NCI-H526 (cell line): ENCODE measurements at regions not wholly inside any gene's neighbourhood (a gene's known extent, or its start where the extent isn't known, plus 50 kb on each side); places are given as distances from the start of the nearest gene placed in this dataset.

ENCODE experiments used
- DNase-seq, 2 experiments: peaks; one replicate each; lab custom pipeline; 2025; lab: John Stamatoyannopoulos, UW

DNA sequence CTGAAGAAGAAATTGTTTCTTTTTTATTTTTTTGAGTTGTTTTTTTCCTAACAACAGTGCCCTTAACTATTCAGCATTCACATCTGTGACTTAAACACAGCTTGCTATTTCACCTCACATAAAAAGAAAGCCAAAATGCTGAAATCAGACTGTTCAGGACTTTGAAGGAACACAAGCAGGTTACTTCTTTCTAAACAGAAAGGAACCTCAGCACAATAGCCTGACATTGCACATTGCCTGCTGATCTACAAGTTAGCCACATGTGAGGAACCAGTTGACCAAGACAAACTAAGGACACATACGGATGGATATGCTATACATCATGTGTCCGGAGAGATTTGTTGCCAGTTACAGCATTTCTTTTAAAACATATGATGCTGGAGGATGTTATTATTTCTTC, 331.1 kb downstream of the FSIP2 start:
- DNase-seq = no peak

GRCh38 chr2:186085226-186085625, 346.6 kb downstream of the FSIP2 start:
- no peak for DNase-seq

DNA sequence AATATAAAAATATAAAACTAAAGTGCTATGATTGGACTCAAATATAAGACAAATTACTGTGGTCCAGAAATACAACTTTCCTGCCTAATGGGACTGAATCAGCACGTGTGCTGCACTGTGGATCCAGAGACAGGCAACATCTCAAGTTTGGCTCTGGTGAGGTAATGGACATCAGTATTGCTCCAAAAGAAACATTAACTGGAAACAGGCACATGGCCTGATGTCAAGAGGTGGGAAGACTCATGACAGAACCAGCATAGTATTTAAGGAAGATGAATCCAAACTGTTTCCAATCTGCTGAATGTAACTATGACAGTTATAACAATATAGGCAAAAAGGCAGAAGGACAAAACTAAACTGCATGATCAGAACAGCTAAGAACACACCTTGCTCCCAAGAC, 354.6 kb downstream of the FSIP2 start:
- no peak for DNase-seq

DNA sequence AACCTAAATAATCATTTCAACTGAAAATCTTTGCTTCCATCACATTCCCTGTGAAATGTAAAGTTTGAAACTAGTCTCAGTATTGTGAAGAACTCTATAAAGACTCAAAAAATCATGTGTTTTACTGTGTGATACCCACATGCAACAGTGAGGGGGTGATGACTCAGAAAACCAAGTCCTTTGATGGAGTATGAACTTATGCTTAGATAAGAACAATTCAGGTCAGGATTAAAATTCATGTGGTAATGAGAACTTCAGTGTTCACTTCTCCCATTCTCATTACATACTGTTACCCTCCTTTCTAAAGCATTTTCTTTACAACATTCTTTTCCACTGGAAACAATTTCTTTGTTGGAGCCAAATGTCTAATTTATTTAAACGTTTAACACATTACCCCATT, 360.2 kb downstream of the FSIP2 start:
- DNase-seq = no peak

- no peak for DNase-seq
Measured at GRCh38 chr2:186099826-186100225, 361.2 kb downstream of the FSIP2 start.

GRCh38 chr2:186100636-186101035, 362.0 kb downstream of the FSIP2 start:
- DNase-seq = no peak

DNA sequence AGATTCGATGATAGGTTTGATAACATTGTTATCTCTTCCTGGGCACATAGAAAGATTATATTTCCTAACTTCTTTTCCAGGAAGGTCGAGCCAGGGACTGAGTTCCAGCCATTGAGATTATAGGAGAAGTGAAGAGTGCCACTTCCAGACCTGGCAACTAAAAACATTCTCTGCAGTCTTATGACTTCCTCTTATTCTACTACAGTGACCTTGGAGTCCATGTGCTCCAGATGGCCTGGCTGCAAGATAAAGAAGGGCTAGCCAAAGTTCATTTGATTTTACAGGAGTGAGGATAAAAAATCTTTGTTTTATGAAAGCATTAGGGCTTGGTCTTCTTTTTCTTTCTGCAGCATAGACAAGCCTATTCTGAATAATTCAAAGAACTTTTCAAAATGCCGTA, 363.0 kb downstream of the FSIP2 start:
- no peak for DNase-seq

DNA sequence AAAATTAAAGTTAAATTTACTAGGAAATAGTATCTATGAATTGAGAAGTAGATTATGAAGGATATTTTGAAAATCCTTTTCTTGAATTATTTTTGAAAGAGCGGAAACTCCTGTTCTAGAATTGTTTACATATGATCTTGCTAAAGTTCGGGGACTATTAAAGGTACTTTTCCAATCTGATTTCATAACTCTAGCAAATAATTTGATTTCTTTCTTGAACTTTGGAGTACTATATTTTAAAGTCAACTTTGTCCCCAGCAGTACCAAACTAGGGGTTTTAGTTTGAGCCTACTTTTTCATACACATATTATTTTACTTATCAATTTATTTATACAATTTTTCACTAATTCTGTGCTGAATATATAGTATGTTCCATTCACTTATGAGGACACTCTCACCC, 364.7 kb downstream of the FSIP2 start:
- DNase-seq = no peak

DNA sequence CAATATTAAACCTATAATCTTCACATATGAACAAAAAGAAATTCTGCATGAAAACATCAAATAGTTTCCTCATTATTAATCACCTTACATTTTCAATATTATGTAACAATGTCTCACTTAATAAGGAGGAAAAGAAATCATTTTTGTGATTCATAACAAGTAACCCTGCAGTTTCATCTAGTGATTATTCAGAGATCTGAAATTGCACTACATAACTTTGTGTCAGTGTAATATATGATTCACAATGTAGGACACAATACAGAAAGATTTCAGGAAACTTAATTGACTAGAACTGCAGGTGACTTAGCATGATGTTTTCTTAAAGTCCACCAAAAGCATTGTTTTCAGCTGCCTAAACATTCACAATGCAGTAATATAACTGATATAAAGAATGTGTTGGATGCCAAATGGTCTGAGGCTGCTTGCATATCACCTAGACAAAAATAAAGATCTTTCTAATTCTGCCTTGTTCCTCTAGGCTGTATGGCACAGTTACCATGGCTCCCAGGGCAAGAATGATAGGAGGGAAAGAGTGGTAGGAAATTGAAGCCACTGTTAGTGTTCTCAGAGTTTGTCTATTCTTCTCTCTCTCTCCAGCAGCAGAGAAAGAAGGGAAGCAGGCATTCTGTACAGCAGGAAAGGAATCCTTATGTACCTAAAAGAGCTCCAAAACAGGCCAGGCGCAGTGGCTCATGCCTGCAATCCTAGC, 366.6 kb downstream of the FSIP2 start:
- no peak for DNase-seq

GRCh38 chr2:186108470-186108869, 369.9 kb downstream of the FSIP2 start:
- DNase-seq = no peak

DNA sequence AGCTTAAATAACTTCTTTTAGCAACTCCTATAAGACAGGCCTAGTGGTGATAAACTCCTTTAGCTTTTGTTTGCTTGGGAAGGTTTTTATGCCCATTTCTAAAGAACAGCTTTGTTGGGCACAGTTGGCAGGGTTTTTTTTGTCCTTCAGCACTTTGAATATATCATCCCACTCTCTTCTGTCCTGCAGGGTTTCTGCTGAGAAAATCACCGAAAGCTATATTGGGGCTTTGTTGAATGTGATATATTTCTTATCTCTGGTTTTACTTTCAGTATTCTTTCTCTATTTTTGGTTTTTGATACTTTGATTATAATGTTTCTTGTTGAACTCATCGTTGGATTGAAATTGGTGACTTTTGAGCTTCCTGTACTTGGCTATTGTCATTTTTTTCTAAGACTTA, 372.8 kb upstream of the ZC3H15 start:
- DNase-seq = no peak

DNA sequence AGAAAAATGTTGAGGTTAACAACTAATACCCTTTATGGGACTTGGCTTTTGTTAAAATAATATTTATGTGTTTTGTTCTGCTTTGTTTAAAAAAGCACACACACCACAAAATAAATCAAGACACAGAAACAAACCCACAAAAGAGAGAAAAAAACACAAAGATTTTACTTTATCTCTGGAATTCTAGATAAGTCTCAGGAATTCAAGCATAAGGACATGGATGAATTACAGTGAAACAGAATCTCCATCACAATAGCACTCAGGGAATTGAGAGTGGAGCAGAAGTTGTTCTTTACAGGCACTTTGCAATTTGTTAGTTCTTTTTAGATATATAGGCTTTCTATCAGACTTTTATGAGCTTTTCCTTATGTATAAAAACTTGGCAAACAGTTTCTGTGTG, 360.9 kb upstream of the ZC3H15 start:
- DNase-seq = no peak

DNA sequence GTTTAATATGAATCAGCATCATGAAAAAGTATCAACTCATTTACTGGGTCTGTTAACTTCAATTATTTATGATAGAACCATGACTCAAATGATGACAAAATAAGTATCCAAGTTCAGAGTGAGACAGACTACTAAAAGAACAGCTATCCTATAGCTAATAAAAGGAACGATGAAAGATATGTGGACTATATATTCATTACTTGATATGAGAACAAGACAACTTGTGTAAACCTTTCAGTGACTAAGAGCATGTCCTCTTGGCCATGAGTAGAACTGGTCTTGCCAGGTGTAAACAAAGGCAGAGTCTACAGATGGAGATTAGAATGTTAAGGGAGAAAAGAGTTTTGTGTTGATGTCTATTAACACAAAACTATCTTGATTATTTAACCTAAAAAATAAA, 360.4 kb upstream of the ZC3H15 start:
- no peak for DNase-seq

DNA sequence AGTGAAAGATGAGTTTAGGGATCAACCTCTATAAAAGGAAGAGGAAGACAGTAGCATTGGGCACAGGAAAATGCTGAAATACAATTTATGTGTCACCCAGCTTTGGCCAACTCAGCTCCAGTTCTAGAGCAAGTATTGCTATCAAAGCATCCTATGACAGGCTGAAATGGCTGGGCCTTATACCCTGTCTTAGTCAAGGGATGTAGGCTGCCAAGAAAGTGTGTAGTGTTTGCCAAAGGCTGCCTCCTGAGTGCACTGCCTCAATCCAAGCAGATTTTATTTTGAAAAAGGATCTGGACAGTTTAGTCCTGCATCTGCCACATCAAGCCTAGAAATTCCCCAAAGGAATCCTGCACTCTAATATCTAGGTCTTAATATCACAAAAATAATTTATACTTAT, 359.9 kb upstream of the ZC3H15 start:
- no peak for DNase-seq

DNA sequence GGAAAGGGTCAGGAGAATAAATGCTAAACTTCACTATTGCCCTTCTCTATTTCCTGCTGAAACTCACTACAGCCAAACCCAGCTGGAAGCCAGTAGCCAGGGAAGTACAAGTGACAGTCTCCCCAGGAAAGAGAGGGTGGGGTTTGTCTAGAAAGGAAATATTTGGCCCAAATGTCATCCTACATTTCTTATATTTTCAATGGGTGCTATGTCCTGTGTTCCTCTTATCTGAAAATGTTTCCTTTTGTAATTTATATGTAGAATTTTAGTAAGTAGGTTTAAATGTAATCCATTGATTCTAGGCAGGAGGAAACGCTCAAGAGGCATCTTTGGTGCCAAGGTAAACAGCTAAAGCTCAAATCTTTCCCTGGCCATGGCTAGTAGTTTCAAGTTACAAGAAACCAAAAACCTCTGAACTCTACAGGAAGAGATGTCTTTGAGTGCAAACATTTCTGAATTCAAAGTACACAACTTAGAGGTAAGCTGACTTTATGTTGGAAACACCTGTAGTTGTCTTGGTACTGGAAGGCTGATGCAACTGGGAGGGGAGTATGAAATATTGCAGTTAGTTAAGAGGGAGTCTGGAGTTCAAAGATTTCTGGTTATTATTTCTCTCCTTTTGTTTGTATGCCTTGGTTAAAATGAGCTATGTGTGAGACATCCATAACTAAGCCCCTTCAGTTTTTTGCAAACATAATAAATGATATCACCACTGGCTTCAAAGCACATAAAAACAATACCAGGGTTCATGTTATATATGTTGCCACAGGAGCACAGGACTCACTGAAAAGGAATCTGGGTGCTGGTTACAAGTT, 356.1 kb upstream of the ZC3H15 start:
- no peak for DNase-seq

GRCh38 chr2:186130748-186131641, 355.1 kb upstream of the ZC3H15 start:
- DNase-seq = no peak

DNA sequence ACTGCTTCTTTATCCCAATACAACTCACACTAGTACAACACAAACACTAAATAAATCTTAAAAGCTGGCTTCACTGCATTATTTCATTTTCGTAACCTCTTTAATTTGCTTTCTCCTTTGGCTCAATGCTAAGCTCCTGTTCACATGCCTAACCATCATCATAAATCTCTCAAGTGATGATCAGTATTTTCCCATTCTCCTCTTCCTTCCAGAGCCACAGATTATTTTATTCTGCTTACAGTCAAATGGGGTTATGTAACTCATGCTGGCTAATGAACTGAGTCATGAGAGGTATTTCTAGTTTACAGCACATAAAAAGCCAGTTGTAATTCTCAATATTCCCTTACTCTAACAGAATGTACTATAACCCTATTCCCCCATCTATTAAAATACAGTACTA, 350.4 kb upstream of the ZC3H15 start:
- DNase-seq = no peak

DNA sequence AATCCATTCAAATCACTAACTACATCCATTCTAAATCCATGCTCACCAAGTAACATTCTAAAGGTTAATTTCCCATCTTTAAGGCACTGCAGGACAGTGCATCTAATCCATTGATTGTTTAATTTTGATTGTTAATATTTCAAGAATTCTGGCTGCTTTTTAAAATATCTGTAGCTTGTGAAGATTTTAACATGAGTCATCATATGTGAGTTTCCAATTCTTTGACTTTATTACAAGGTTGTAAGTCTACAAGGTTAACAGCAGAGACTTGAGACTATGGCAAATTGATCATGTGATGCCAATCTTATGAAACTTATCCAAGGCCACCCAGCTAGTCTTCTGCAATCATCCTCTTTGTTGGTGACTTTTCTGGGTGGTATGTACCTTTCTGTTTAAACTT, 349.2 kb upstream of the ZC3H15 start:
- DNase-seq = no peak

- DNase-seq = no peak
Measured at GRCh38 chr2:186138845-186139244, 347.2 kb upstream of the ZC3H15 start.

DNA sequence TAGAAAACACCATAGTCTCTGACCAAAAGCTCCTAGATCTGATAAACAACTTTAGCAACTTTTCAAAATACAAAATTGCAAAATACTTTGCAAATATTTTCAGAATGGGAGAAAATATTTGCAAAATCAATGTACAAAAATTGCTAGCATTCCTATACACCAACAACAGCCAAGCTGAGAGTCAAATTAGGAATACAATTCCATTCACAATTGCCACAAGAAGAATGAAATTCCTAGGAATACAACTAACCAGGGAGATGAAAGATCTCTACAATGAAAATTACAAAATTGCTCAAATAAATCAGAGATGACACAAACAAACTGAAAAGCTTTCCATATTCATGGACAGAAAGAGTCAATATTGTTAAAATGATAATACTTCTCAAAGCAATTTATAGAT, 327.0 kb upstream of the ZC3H15 start:
- DNase-seq = no peak

DNA sequence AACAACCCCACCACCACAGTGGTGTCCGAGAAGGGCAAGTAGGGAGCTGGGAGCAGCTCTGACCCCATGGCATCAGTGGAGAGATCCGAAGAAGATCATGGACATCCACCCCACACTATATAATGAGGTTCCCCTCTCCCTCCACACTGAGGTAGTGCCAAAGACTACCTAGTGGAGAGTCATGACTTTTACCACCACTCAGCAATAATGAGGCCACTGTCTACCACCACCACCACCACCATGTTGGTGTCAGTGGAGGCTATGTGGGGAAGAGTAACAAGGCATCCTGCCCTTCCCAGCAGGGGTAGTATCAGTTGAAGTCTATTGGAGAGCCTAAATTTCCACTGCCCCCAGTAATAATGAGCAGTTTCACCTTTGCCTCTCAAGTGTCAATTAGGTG, 321.7 kb upstream of the ZC3H15 start:
- DNase-seq = no peak

DNA sequence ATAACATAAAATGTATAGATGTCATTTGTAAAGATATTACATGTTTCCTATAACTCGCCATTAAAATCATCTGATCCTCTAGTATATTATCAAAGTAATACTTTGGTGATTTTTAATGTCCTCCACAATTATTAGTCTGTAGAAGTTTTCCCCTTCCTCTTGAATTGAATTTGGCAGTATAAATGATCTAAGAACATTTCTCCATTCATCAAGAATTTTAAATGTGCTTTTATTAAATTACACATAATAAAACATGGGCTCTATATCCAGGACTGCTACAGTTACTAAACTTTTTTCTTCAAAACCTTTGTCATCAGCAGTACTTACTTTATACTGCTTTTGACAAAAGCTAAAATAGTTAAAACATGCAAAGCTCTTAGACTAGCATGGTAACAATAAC, 315.4 kb upstream of the ZC3H15 start:
- no peak for DNase-seq

DNA sequence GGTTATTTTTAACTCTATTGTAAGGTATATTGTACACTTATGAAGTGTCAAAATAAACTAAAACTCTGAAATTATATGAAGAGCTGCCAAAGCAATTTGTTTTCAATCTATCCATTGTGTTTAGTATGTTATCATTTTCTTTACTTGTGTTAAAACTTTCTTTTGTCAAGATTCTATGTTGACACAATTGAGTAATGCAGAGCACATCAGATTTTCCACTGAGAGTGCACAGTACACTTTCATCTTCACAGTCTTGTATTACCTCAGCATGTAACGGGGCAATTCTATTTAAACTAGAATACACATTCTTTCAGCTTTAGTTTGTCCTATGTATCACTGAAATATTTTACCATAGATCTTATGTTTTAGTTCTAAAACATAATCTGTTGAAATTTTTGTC, 304.4 kb upstream of the ZC3H15 start:
- DNase-seq = no peak
